Vagina (tissue), 2 donors: ENCODE measurements at regions not wholly inside any gene's neighbourhood (a gene's known extent, or its start where the extent isn't known, plus 50 kb on each side); places are given as distances from the start of the nearest gene placed in this dataset.

Source experiments
- DNase-seq, 2 donors: peaks; one replicate each; pipeline ENCODE4 v3.0.0-alpha.2; 2017; ENCODE audit errors: extremely low spot score in 2 of 2
- H3K27ac ChIP-seq: fragments of 200-600 bp; sonication (generic); one replicate; pipeline ENCODE4 v1.5.1; 2019
- H3K27me3 ChIP-seq: fragments of 200-600 bp; sonication (generic); one replicate; pipeline ENCODE4 v1.5.1; 2019
- H3K36me3 ChIP-seq, 2 donors: fragments of 200-600 bp; sonication (generic); one replicate each; pipeline ENCODE4 v1.5.1; 2017 to 2019
- H3K4me1 ChIP-seq: fragments of 200-600 bp; sonication (generic); one replicate; pipeline ENCODE4 v1.5.1; 2019
- H3K4me3 ChIP-seq, 2 donors: fragments of 200-600 bp; sonication (generic); 1 replicate in 1 of 2; 2 replicates in 1 of 2; pipeline ENCODE4 v1.5.1; 2016 to 2019
- H3K9me3 ChIP-seq: fragments of 200-600 bp; sonication (generic); one replicate; pipeline ENCODE4 v1.5.1; 2019
- POLR2A ChIP-seq, 2 donors: fragments of 450-650 bp; IDR thresholded peaks; one replicate each; pipeline ENCODE4 v1.6.1; 2017; ENCODE audit warnings: antibody characterized with exemption in 2 of 2, mild to moderate bottlenecking in 2 of 2, moderate library complexity in 2 of 2
- POLR2AphosphoS5 ChIP-seq, 2 donors: sonication (generic); formaldehyde crosslinking; IDR thresholded peaks; one replicate each; pipeline ENCODE4 v1.9.0; 2017; ENCODE audit warnings: antibody characterized with exemption in 2 of 2, mild to moderate bottlenecking in 2 of 2, low read depth in 1 of 2; ENCODE audit not compliant: insufficient read depth in 1 of 2
- intact Hi-C: fragments of 100-400 bp; cut with DNase I; formaldehyde crosslinking; loops from one replicate; pipeline ENCODE4 v1.15.1; 2023
- TF ChIP-seq, protein P1 (sequence below), 3 experiments: fragments of 450-650 bp in 2 of 3; fragments of 200-600 bp in 1 of 3; sonication (generic) in 1 of 3; IDR thresholded peaks; one replicate each; pipeline ENCODE4 v1.5.1; 2017 to 2019; ENCODE audit warnings: antibody characterized with exemption in 3 of 3, mild to moderate bottlenecking in 2 of 3, moderate library complexity in 2 of 3

DNA sequence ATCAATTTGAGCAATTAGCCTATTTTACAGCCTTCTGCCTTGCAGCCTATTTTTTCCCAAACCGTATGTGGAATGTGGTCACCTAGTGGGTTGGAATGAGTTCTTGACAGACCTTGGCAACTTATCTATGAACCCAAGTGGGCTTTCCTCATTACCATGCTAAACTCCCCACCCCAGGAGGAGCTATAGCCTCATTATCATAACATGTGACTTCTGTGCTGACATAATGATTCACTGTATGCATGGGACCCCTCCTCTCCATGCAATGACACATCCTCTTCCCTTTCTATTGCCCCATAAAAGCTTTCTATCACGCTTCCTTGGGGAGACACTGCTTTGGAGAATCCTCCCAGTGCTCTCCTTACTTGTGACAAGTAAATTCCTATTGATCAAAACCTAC is 83.5 kb upstream of the FHIT start:
- Histone ChIP-seq H3K4me3 (no peak overlapping the region), H3K36me3 (no peaks in the 10 kb centered on the region), H3K27ac (no peak overlapping the region), H3K4me1 (no peaks in the 10 kb centered on the region), H3K27me3 (no peaks in the 10 kb centered on the region), H3K9me3 (no peaks in the 10 kb centered on the region)
- TF ChIP-seq POLR2A (IDR thresholded peaks at IDR 0.05) (no peak), POLR2AphosphoS5 (IDR thresholded peaks at IDR 0.05; ENCODE audit: insufficient read depth in 1 of 2, low read depth in 1 of 2) (no peak)
- TF ChIP-seq, protein P1, sequence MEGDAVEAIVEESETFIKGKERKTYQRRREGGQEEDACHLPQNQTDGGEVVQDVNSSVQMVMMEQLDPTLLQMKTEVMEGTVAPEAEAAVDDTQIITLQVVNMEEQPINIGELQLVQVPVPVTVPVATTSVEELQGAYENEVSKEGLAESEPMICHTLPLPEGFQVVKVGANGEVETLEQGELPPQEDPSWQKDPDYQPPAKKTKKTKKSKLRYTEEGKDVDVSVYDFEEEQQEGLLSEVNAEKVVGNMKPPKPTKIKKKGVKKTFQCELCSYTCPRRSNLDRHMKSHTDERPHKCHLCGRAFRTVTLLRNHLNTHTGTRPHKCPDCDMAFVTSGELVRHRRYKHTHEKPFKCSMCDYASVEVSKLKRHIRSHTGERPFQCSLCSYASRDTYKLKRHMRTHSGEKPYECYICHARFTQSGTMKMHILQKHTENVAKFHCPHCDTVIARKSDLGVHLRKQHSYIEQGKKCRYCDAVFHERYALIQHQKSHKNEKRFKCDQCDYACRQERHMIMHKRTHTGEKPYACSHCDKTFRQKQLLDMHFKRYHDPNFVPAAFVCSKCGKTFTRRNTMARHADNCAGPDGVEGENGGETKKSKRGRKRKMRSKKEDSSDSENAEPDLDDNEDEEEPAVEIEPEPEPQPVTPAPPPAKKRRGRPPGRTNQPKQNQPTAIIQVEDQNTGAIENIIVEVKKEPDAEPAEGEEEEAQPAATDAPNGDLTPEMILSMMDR (IDR thresholded peaks at IDR 0.05): no peak
- DNase-seq: no peak
- intact Hi-C loops: no loop called here

- no peaks in the 10 kb centered on the region for H3K9me3 ChIP-seq
- TF ChIP-seq POLR2A (IDR thresholded peaks at IDR 0.05) (no peak), POLR2AphosphoS5 (IDR thresholded peaks at IDR 0.05; ENCODE audit: insufficient read depth in 1 of 2, low read depth in 1 of 2) (no peak)
- TF ChIP-seq, protein P1 (IDR thresholded peaks at IDR 0.05): no peak
- intact Hi-C loops: no loop called here
- no peak for DNase-seq
- H3K36me3 ChIP-seq: no peaks in the 10 kb centered on the region
- H3K27me3 ChIP-seq: no peaks in the 10 kb centered on the region
- H3K27ac ChIP-seq: no peak overlapping the region
- H3K4me1 ChIP-seq: no peaks in the 10 kb centered on the region
- H3K4me3 ChIP-seq: no peak overlapping the region
Measured at GRCh38 chr3:61340931-61341461, 89.7 kb upstream of the FHIT start.

DNA sequence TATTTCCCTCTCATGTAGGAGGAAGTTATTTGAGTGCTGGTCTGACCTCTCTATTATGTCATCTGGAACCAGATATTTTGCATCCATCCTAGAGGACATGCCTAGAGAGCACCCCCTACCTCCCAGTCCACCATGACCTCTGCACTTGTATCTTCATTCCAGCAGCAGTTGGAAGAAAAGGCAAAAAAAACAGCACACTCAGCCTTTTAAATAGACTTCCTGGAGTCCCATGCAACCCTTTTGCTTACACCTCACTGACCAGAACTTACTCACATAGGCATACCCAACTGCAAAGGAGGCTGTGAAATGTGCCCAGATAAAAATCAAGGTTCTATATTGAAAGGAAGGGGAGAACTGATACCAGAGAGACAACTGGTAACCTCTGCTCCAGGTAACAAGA is 92.3 kb upstream of the FHIT start:
- no peak overlapping the region for H3K27ac ChIP-seq
- H3K27me3 ChIP-seq: no peaks in the 10 kb centered on the region
- H3K36me3 ChIP-seq: no peaks in the 10 kb centered on the region
- H3K9me3 ChIP-seq: no peaks in the 10 kb centered on the region
- no peak overlapping the region for H3K4me3 ChIP-seq
- intact Hi-C loops: no loop called here
- H3K4me1 ChIP-seq: no peaks in the 10 kb centered on the region
- no peak for DNase-seq
- TF ChIP-seq POLR2A (IDR thresholded peaks at IDR 0.05) (no peak), POLR2AphosphoS5 (IDR thresholded peaks at IDR 0.05; ENCODE audit: insufficient read depth in 1 of 2, low read depth in 1 of 2) (no peak)
- TF ChIP-seq, protein P1 (IDR thresholded peaks at IDR 0.05): no peak

- intact Hi-C loops: no loop called here
- H3K4me3 ChIP-seq: no peak overlapping the region
- H3K4me1 ChIP-seq: no peaks in the 10 kb centered on the region
- H3K36me3 ChIP-seq: no peaks in the 10 kb centered on the region
- H3K27me3 ChIP-seq: no peaks in the 10 kb centered on the region
- H3K9me3 ChIP-seq: no peaks in the 10 kb centered on the region
- TF ChIP-seq POLR2AphosphoS5 (IDR thresholded peaks at IDR 0.05; ENCODE audit: insufficient read depth in 1 of 2, low read depth in 1 of 2) (no peak), POLR2A (IDR thresholded peaks at IDR 0.05) (no peak)
- TF ChIP-seq, protein P1 (IDR thresholded peaks at IDR 0.05): no peak
- no peak overlapping the region for H3K27ac ChIP-seq
- DNase-seq: no peak
Measured at GRCh38 chr3:61345020-61345419, 93.8 kb upstream of the FHIT start.

GRCh38 chr3:61347981-61348380 is 96.7 kb upstream of the FHIT start:
- TF ChIP-seq, protein P1 (IDR thresholded peaks at IDR 0.05): no peak
- TF ChIP-seq POLR2A (IDR thresholded peaks at IDR 0.05) (no peak), POLR2AphosphoS5 (IDR thresholded peaks at IDR 0.05; ENCODE audit: insufficient read depth in 1 of 2, low read depth in 1 of 2) (no peak)

More at GRCh38 chr3:61347981-61348380, 96.7 kb upstream of the FHIT start:
- Histone ChIP-seq H3K36me3 (no peaks in the 10 kb centered on the region), H3K4me1 (no peaks in the 10 kb centered on the region), H3K4me3 (no peak overlapping the region), H3K27ac (no peak overlapping the region), H3K27me3 (no peaks in the 10 kb centered on the region), H3K9me3 (no peaks in the 10 kb centered on the region)
- intact Hi-C loops: no loop called here
- DNase-seq: no peak
